ENCODE measurements at regions not wholly inside any gene's neighbourhood (a gene's known extent, or its start where the extent isn't known, plus 50 kb on each side); places are given as distances from the start of the nearest gene placed in this dataset.

- 71% methylated on average over 1 of the region's 1 CpG; no CpG with 5 or more reads in 1 of the 2 experiments for WGBS, 2 experiments (ENCODE audit: insufficient coverage in 1 of 2, insufficient read length in 1 of 2)
- Mint-ChIP-seq H3K36me3 (ENCODE audit: low read depth) (no peaks in the 10 kb centered on the region), H3K4me3 (no peak overlapping the region), H3K27me3 (ENCODE audit: insufficient read depth) (peaks cover 78% of the 10 kb centered on the region), H3K27ac (no peak overlapping the region), H3K9me3 (no peaks in the 10 kb centered on the region), H3K4me1 (peaks cover 13% of the 10 kb centered on the region)
- H3K4me1 ChIP-seq (ENCODE audit: control insufficient read depth, insufficient read depth, low read length): peaks cover 4% of the 10 kb centered on the region
- H3K9ac ChIP-seq (ENCODE audit: extremely low read depth, low read length, poor library complexity, severe bottlenecking): no peak overlapping the region
- peak overlapping the region; percentile 85 for H3K27ac ChIP-seq (ENCODE audit: low read depth, low read length)
- no peaks in the 10 kb centered on the region for H3K36me3 ChIP-seq (ENCODE audit: control insufficient read depth, insufficient read depth, low read length)
- no peaks in the 10 kb centered on the region for H3K9me3 ChIP-seq (ENCODE audit: control insufficient read depth, low read length)
- no peak for TF ChIP-seq CTCF (conservative IDR thresholded peaks at IDR 0.05)
- no peak overlapping the region for H3K4me3 ChIP-seq (ENCODE audit: low read length)
- H3K27me3 ChIP-seq (ENCODE audit: control insufficient read depth, insufficient read depth, low read length, poor library complexity, severe bottlenecking): peaks cover 45% of the 10 kb centered on the region
- no peak for DNase-seq
These were observed 62.3 kb upstream of the ZFR start for GRCh38 chr5:32506799-32507198.

DNA sequence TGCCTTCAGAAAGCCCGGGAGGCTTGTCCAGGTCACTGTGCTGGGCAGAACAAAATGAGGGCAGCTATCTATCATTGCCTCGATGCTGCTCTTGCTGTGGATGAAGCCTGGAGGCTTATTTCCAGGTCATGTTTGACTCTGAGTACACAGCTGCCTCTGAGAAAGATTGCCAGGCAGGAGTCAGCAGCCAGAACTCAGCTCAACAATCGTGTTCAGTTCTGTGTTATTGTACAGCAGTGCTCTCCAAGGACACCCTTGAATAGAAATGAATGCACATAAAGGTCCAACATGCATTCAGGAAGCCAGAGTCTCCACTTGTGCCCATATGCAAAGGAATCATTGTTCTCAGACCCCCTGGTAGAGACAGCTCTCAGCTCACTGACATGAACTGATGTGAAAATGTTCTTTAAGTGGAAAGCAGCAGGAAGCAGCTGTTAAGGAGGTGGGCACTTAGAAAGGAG, 61.7 kb upstream of the ZFR start:
- peaks cover 51% of the 10 kb centered on the region for H3K27me3 ChIP-seq (ENCODE audit: control insufficient read depth, insufficient read depth, low read length, poor library complexity, severe bottlenecking)
- H3K9me3 ChIP-seq (ENCODE audit: control insufficient read depth, low read length): no peaks in the 10 kb centered on the region
- DNase-seq: no peak
- no peak for TF ChIP-seq CTCF (conservative IDR thresholded peaks at IDR 0.05)
- H3K4me1 Mint-ChIP-seq: peaks cover 19% of the 10 kb centered on the region
- 53 to 73% methylated on average over 3 of the region's 3 CpGs for WGBS, 2 experiments (ENCODE audit: insufficient coverage in 1 of 2, insufficient read length in 1 of 2)
- H3K9me3 Mint-ChIP-seq: no peaks in the 10 kb centered on the region
- no peak overlapping the region for H3K4me3 ChIP-seq (ENCODE audit: low read length)
- H3K27ac ChIP-seq (ENCODE audit: low read depth, low read length): peak overlapping the region; percentile 85
- no peak overlapping the region for H3K4me3 Mint-ChIP-seq
- H3K36me3 ChIP-seq (ENCODE audit: control insufficient read depth, insufficient read depth, low read length): no peaks in the 10 kb centered on the region
- H3K9ac ChIP-seq (ENCODE audit: extremely low read depth, low read length, poor library complexity, severe bottlenecking): no peak overlapping the region
- H3K36me3 Mint-ChIP-seq (ENCODE audit: low read depth): no peaks in the 10 kb centered on the region
- peaks cover 79% of the 10 kb centered on the region for H3K27me3 Mint-ChIP-seq (ENCODE audit: insufficient read depth)
- peaks cover 10% of the 10 kb centered on the region for H3K4me1 ChIP-seq (ENCODE audit: control insufficient read depth, insufficient read depth, low read length)
- H3K27ac Mint-ChIP-seq: no peak overlapping the region

DNA sequence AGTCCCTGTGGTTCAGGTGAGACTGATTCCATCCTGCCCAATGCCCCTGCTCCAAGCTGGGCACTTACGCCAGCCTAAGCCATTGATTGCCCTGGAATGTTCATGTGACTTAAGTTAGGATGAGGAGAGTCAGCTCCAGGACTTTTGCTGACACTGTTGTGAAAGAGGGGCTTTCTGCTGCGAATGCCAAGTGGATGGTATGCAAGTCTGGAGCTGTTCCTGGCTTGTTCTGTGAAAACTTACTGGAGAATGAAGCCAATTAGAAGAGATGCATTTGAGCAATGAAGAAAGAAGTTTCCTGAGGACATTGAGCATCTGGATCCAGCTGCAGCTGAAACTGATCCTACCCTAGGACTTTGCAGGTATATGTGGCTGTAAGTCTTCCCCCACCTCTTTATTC, 61.2 kb upstream of the ZFR start:
- WGBS, 2 experiments (ENCODE audit: insufficient coverage in 1 of 2, insufficient read length in 1 of 2): 77 to 79% methylated on average over 2 of the region's 2 CpGs
- H3K27ac ChIP-seq (ENCODE audit: low read depth, low read length): peak overlapping the region; percentile 85
- H3K27me3 ChIP-seq (ENCODE audit: control insufficient read depth, insufficient read depth, low read length, poor library complexity, severe bottlenecking): peaks cover 56% of the 10 kb centered on the region
- peaks cover 23% of the 10 kb centered on the region for H3K4me1 Mint-ChIP-seq
- H3K9me3 ChIP-seq (ENCODE audit: control insufficient read depth, low read length): no peaks in the 10 kb centered on the region
- no peaks in the 10 kb centered on the region for H3K36me3 Mint-ChIP-seq (ENCODE audit: low read depth)
- H3K4me3 Mint-ChIP-seq: no peak overlapping the region
- no peak overlapping the region for H3K9ac ChIP-seq (ENCODE audit: extremely low read depth, low read length, poor library complexity, severe bottlenecking)
- peaks cover 10% of the 10 kb centered on the region for H3K4me1 ChIP-seq (ENCODE audit: control insufficient read depth, insufficient read depth, low read length)
- H3K9me3 Mint-ChIP-seq: no peaks in the 10 kb centered on the region
- H3K27me3 Mint-ChIP-seq (ENCODE audit: insufficient read depth): peaks cover 79% of the 10 kb centered on the region
- H3K4me3 ChIP-seq (ENCODE audit: low read length): no peak overlapping the region
- H3K36me3 ChIP-seq (ENCODE audit: control insufficient read depth, insufficient read depth, low read length): no peaks in the 10 kb centered on the region
- no peak overlapping the region for H3K27ac Mint-ChIP-seq
- no peak for TF ChIP-seq CTCF (conservative IDR thresholded peaks at IDR 0.05)
- DNase-seq: no peak
